ENCODE measurements at regions not wholly inside any gene's neighbourhood (a gene's known extent, or its start where the extent isn't known, plus 50 kb on each side); places are given as distances from the start of the nearest gene placed in this dataset.
"Not testable (repeated sequence)": the region's sequence is repeated elsewhere in the genome, so short reads cannot be mapped to it uniquely, and the experiment has no call there.

GRCh38 chr10:7108141-7108540, 302.7 kb downstream of the SFMBT2 start:
- no peak overlapping the region for H3K4me3 ChIP-seq (ENCODE audit: low read depth, low read length)
- no peak for TF ChIP-seq CTCF (conservative IDR thresholded peaks at IDR 0.05; ENCODE audit: low read depth, low read length)
- DNase-seq (ENCODE audit: low read depth), result no peak

GRCh38 chr10:7107285-7107684, 303.5 kb downstream of the SFMBT2 start:
- no peak overlapping the region for H3K4me3 ChIP-seq (ENCODE audit: low read depth, low read length)
- no peak for TF ChIP-seq CTCF (conservative IDR thresholded peaks at IDR 0.05; ENCODE audit: low read depth, low read length)
- no peak for DNase-seq (ENCODE audit: low read depth)

GRCh38 chr10:7104379-7104778, 306.5 kb downstream of the SFMBT2 start:
- not testable (repeated sequence) for DNase-seq (ENCODE audit: low read depth); H3K4me3 ChIP-seq (ENCODE audit: low read depth, low read length)

GRCh38 chr10:7102557-7103349, 308.1 kb downstream of the SFMBT2 start:
- no peak for DNase-seq (ENCODE audit: low read depth)
- H3K4me3 ChIP-seq (ENCODE audit: low read depth, low read length), result no peak overlapping the region
- TF ChIP-seq CTCF (conservative IDR thresholded peaks at IDR 0.05; ENCODE audit: low read depth, low read length), result no peak

GRCh38 chr10:7102084-7102483, 308.8 kb downstream of the SFMBT2 start:
- DNase-seq (ENCODE audit: low read depth), result no peak
- no peak for TF ChIP-seq CTCF (conservative IDR thresholded peaks at IDR 0.05; ENCODE audit: low read depth, low read length)
- no peak overlapping the region for H3K4me3 ChIP-seq (ENCODE audit: low read depth, low read length)

- no peak for TF ChIP-seq CTCF (conservative IDR thresholded peaks at IDR 0.05; ENCODE audit: low read depth, low read length)
- DNase-seq (ENCODE audit: low read depth), result no peak
- H3K4me3 ChIP-seq (ENCODE audit: low read depth, low read length), result no peak overlapping the region
These were observed 309.4 kb downstream of the SFMBT2 start for GRCh38 chr10:7101451-7101850.

- no peak for DNase-seq (ENCODE audit: low read depth)
- no peak overlapping the region for H3K4me3 ChIP-seq (ENCODE audit: low read depth, low read length)
- no peak for TF ChIP-seq CTCF (conservative IDR thresholded peaks at IDR 0.05; ENCODE audit: low read depth, low read length)
These were observed 310.7 kb downstream of the SFMBT2 start for GRCh38 chr10:7100032-7100702.
